ENCODE measurements at regions not wholly inside any gene's neighbourhood (a gene's known extent, or its start where the extent isn't known, plus 50 kb on each side); places are given as distances from the start of the nearest gene placed in this dataset.

DNA sequence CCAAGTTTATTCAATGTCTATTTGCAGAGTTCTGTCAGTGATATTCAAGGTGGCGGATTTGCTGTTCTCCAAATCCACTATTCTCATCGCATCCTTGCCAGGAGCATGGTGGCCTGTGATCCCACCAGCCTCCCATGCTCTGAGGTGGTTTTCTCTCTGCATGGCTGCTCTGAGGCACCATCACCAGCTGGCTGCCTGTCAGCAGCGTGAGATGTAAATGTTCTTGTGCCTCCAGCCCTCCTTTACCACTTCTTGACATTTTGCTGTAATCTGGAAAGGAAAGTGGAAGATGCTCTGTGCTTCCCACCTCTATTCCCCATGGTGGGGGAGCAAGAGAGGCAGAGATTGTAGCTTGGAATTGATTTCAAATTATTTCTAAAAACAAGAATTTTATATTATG is 293.6 kb upstream of the SLC24A2 start:
- H3K9me3 Mint-ChIP-seq (ENCODE audit: unreplicated experiment), result no peaks in the 10 kb centered on the region
- no peak overlapping the region for H3K4me3 Mint-ChIP-seq (ENCODE audit: unreplicated experiment)
- no peaks in the 10 kb centered on the region for H3K36me3 Mint-ChIP-seq (ENCODE audit: insufficient read depth, unreplicated experiment)
- peaks cover 15% of the 10 kb centered on the region for H3K27me3 Mint-ChIP-seq (ENCODE audit: insufficient read depth, unreplicated experiment)
- DNase-seq (ENCODE audit: unreplicated experiment), result no peak
- intact Hi-C loops (cut with micrococcal nuclease), result no loop called here
- no TSS peak for BruUV-seq (replicated peaks)
- CTCF ChIA-PET, result no interaction called here
- POLR2A ChIA-PET, result no interaction called here
- TF ChIP-seq, protein P1, sequence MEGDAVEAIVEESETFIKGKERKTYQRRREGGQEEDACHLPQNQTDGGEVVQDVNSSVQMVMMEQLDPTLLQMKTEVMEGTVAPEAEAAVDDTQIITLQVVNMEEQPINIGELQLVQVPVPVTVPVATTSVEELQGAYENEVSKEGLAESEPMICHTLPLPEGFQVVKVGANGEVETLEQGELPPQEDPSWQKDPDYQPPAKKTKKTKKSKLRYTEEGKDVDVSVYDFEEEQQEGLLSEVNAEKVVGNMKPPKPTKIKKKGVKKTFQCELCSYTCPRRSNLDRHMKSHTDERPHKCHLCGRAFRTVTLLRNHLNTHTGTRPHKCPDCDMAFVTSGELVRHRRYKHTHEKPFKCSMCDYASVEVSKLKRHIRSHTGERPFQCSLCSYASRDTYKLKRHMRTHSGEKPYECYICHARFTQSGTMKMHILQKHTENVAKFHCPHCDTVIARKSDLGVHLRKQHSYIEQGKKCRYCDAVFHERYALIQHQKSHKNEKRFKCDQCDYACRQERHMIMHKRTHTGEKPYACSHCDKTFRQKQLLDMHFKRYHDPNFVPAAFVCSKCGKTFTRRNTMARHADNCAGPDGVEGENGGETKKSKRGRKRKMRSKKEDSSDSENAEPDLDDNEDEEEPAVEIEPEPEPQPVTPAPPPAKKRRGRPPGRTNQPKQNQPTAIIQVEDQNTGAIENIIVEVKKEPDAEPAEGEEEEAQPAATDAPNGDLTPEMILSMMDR (IDR thresholded peaks at IDR 0.05; ENCODE audit: unreplicated experiment), result no peak
- no peak overlapping the region for H3K27ac Mint-ChIP-seq (ENCODE audit: low read depth, unreplicated experiment)
- H3K4me1 Mint-ChIP-seq (ENCODE audit: insufficient read depth, unreplicated experiment), result no peaks in the 10 kb centered on the region

DNA sequence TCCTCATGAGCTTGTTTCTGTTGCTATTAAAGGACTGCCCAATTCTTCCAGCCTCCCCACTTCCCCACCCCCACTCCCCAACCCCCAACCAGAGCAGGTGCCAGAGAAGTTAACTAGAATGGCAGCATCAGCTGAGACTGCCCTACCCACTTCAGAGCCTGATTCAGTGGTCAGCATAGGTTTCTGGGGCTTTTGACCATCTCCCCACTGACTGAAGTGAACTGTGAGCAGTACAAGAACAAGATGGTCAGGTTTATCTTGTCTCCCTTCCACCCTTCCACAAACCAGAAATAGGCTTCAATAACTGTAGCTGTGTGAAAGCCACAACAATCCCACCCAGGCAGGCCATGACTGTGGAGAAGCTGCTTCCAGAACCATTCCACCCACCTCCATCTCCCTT is 289.4 kb upstream of the SLC24A2 start:
- no peaks in the 10 kb centered on the region for H3K36me3 Mint-ChIP-seq (ENCODE audit: insufficient read depth, unreplicated experiment)
- DNase-seq (ENCODE audit: unreplicated experiment), result no peak
- no peaks in the 10 kb centered on the region for H3K9me3 Mint-ChIP-seq (ENCODE audit: unreplicated experiment)
- BruUV-seq (replicated peaks), result no TSS peak
- H3K27me3 Mint-ChIP-seq (ENCODE audit: insufficient read depth, unreplicated experiment), result peaks cover 11% of the 10 kb centered on the region
- POLR2A ChIA-PET, result no interaction called here
- no peak overlapping the region for H3K4me3 Mint-ChIP-seq (ENCODE audit: unreplicated experiment)
- no peak overlapping the region for H3K27ac Mint-ChIP-seq (ENCODE audit: low read depth, unreplicated experiment)
- CTCF ChIA-PET, result interaction anchor here (0.6 kb wide), 1 partner anchor 134 kb away, joined by 3 read pairs; no protein-coding TSS in a partner anchor
- H3K4me1 Mint-ChIP-seq (ENCODE audit: insufficient read depth, unreplicated experiment), result no peaks in the 10 kb centered on the region
- TF ChIP-seq, protein P1 (IDR thresholded peaks at IDR 0.05; ENCODE audit: unreplicated experiment), result no peak
- intact Hi-C loops (cut with micrococcal nuclease), result no loop called here

DNA sequence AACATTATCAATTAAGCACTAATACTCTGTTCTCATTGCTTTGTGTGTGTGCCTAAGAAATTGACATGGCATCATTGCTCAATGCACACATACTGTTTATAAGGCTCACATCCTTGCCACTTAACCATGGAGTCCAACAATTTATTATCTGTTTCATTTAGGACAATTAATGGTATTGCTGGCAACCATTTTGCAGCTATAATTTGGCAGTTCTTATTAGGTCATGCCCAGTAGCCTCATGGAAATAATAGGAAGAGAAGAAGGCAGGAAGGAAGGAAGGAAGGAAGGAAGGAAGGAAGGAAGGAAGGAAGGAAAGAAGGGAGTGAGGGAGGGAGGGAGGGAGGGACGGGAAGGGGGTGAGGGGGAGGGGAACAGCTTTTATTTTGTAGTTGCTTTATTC is 285.5 kb upstream of the SLC24A2 start:
- Mint-ChIP-seq H3K4me3 (ENCODE audit: unreplicated experiment) (no peak overlapping the region), H3K4me1 (ENCODE audit: insufficient read depth, unreplicated experiment) (no peaks in the 10 kb centered on the region), H3K27ac (ENCODE audit: low read depth, unreplicated experiment) (no peak overlapping the region), H3K27me3 (ENCODE audit: insufficient read depth, unreplicated experiment) (peaks cover 11% of the 10 kb centered on the region), H3K9me3 (ENCODE audit: unreplicated experiment) (no peaks in the 10 kb centered on the region), H3K36me3 (ENCODE audit: insufficient read depth, unreplicated experiment) (no peaks in the 10 kb centered on the region)
- intact Hi-C loops (cut with micrococcal nuclease), result no loop called here
- POLR2A ChIA-PET, result no interaction called here
- CTCF ChIA-PET, result interaction anchor here (0.6 to 0.7 kb wide), 3 partner anchors 50 to 196 kb away, joined by 3 read pairs; no protein-coding TSS in a partner anchor
- DNase-seq (ENCODE audit: unreplicated experiment), result no peak
- TF ChIP-seq, protein P1 (IDR thresholded peaks at IDR 0.05; ENCODE audit: unreplicated experiment), result no peak
- BruUV-seq (replicated peaks), result no TSS peak

DNA sequence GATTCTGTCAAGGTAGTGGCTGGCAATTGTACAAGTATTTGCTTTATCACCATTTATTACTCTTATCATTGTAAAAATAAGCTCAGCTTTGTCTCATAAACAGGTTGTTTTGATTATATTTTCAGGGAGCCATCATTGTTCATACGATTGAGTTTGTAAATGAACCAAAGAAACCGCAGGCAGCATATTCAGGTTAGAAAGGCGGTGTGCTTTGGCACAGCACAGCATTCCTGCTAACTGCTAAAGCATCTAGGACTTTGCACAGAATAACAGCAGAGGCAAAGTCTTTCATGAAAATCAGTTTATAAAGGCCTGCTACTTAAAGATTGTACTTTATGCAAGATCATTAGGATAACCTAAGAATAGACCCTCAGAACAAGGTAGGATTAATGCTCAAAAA is 281.5 kb upstream of the SLC24A2 start:
- no TSS peak for BruUV-seq (replicated peaks)
- DNase-seq (ENCODE audit: unreplicated experiment), result no peak
- no peaks in the 10 kb centered on the region for H3K4me1 Mint-ChIP-seq (ENCODE audit: insufficient read depth, unreplicated experiment)
- no peak overlapping the region for H3K4me3 Mint-ChIP-seq (ENCODE audit: unreplicated experiment)
- H3K27me3 Mint-ChIP-seq (ENCODE audit: insufficient read depth, unreplicated experiment), result peaks cover 24% of the 10 kb centered on the region
- no peak overlapping the region for H3K27ac Mint-ChIP-seq (ENCODE audit: low read depth, unreplicated experiment)
- CTCF ChIA-PET, result interaction anchor here (0.7 kb wide), 1 partner anchor 186 kb away, joined by 3 read pairs; no protein-coding TSS in a partner anchor
- TF ChIP-seq, protein P1 (IDR thresholded peaks at IDR 0.05; ENCODE audit: unreplicated experiment), result no peak
- H3K9me3 Mint-ChIP-seq (ENCODE audit: unreplicated experiment), result no peaks in the 10 kb centered on the region
- intact Hi-C loops (cut with micrococcal nuclease), result no loop called here
- POLR2A ChIA-PET, result no interaction called here
- H3K36me3 Mint-ChIP-seq (ENCODE audit: insufficient read depth, unreplicated experiment), result no peaks in the 10 kb centered on the region

All from MCF 10A (cell line).